NT2/D1 (cell line): ENCODE measurements at regions not wholly inside any gene's neighbourhood (a gene's known extent, or its start where the extent isn't known, plus 50 kb on each side); places are given as distances from the start of the nearest gene placed in this dataset.

Source experiments
- SUZ12 ChIP-seq: IDR thresholded peaks from 2 replicates; pipeline ENCODE4 v1.6.1; 2011; ENCODE audit not compliant: insufficient read length, insufficient read depth; ENCODE audit errors: extremely low read depth
- YY1 ChIP-seq: IDR thresholded peaks from 2 replicates; pipeline ENCODE4 v1.6.1; 2011; ENCODE audit not compliant: insufficient read length, insufficient read depth
- ZNF274 ChIP-seq: IDR thresholded peaks from 2 replicates; pipeline ENCODE4 v1.6.1; 2011; ENCODE audit warnings: mild to moderate bottlenecking, low read depth, low read length

GRCh38 chr6:155528335-155528734, 72.7 kb upstream of the NOX3 start:
- no peak for TF ChIP-seq SUZ12
- TF ChIP-seq YY1 = no peak
- no peak for TF ChIP-seq ZNF274
